ENCODE measurements at regions not wholly inside any gene's neighbourhood (a gene's known extent, or its start where the extent isn't known, plus 50 kb on each side); places are given as distances from the start of the nearest gene placed in this dataset.
"Not testable (repeated sequence)": the region's sequence is repeated elsewhere in the genome, so short reads cannot be mapped to it uniquely, and the experiment has no call there.

- no TSS peak for BruUV-seq (replicated peaks)
- Mint-ChIP-seq H3K9me3 (ENCODE audit: unreplicated experiment) (no peaks in the 10 kb centered on the region), H3K36me3 (ENCODE audit: insufficient read depth, unreplicated experiment) (no peaks in the 10 kb centered on the region), H3K4me1 (ENCODE audit: insufficient read depth, unreplicated experiment) (no peaks in the 10 kb centered on the region), H3K4me3 (ENCODE audit: unreplicated experiment) (no peak overlapping the region), H3K27ac (ENCODE audit: low read depth, unreplicated experiment) (no peak overlapping the region), H3K27me3 (ENCODE audit: insufficient read depth, unreplicated experiment) (no peaks in the 10 kb centered on the region)
- ChIA-PET CTCF (interaction anchor here (0.6 to 1.6 kb wide), 4 partner anchors 632 to 744 kb away, joined by 4 to 9 read pairs (median 6); no protein-coding TSS in a partner anchor), POLR2A (interaction anchor here (0.5 to 1.1 kb wide), 2 partner anchors 43 to 564 kb away, joined by 3 read pairs; no protein-coding TSS in a partner anchor)
- DNase-seq (ENCODE audit: unreplicated experiment): no peak
- intact Hi-C loops (cut with micrococcal nuclease): loop anchor here (10.0 kb wide), 1 partner anchor 83 kb away; no protein-coding TSS in a partner anchor
- TF ChIP-seq, protein P1, sequence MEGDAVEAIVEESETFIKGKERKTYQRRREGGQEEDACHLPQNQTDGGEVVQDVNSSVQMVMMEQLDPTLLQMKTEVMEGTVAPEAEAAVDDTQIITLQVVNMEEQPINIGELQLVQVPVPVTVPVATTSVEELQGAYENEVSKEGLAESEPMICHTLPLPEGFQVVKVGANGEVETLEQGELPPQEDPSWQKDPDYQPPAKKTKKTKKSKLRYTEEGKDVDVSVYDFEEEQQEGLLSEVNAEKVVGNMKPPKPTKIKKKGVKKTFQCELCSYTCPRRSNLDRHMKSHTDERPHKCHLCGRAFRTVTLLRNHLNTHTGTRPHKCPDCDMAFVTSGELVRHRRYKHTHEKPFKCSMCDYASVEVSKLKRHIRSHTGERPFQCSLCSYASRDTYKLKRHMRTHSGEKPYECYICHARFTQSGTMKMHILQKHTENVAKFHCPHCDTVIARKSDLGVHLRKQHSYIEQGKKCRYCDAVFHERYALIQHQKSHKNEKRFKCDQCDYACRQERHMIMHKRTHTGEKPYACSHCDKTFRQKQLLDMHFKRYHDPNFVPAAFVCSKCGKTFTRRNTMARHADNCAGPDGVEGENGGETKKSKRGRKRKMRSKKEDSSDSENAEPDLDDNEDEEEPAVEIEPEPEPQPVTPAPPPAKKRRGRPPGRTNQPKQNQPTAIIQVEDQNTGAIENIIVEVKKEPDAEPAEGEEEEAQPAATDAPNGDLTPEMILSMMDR (IDR thresholded peaks at IDR 0.05; ENCODE audit: unreplicated experiment): no peak
Observed at GRCh38 chr13:50167967-50168366, 152.7 kb downstream of the KCNRG start.

DNA sequence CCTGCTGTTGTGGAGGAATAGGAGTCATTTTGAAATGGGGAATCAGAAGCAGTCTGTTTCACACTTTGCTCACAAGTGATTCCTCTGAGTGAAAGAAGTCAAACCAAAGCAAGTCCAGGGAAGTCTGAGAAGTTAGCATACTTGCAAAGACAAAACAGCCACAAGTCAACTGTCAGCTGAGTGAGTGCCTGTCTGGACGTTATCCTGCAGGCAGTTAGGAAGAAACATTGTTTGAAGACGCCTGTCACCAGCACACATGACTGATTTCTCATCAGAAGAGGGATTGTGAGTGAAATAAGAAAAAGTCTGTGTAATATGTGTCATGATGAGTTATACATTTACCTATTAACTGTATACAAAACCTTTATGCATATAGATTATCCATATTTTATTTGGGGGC is 153.5 kb downstream of the KCNRG start:
- intact Hi-C loops (cut with micrococcal nuclease): loop anchor here (10.0 kb wide), 1 partner anchor 84 kb away; no protein-coding TSS in a partner anchor
- Mint-ChIP-seq H3K9me3 (ENCODE audit: unreplicated experiment) (no peaks in the 10 kb centered on the region), H3K27ac (ENCODE audit: low read depth, unreplicated experiment) (no peak overlapping the region), H3K4me3 (ENCODE audit: unreplicated experiment) (no peak overlapping the region), H3K36me3 (ENCODE audit: insufficient read depth, unreplicated experiment) (no peaks in the 10 kb centered on the region), H3K27me3 (ENCODE audit: insufficient read depth, unreplicated experiment) (no peaks in the 10 kb centered on the region), H3K4me1 (ENCODE audit: insufficient read depth, unreplicated experiment) (no peaks in the 10 kb centered on the region)
- CTCF ChIA-PET: interaction anchor here (1.1 to 1.2 kb wide), 2 partner anchors 363 to 661 kb away, joined by 3 to 4 read pairs; no protein-coding TSS in a partner anchor
- DNase-seq (ENCODE audit: unreplicated experiment): no peak
- BruUV-seq (replicated peaks): no TSS peak
- TF ChIP-seq, protein P1 (IDR thresholded peaks at IDR 0.05; ENCODE audit: unreplicated experiment): no peak
- POLR2A ChIA-PET: no interaction called here

DNA sequence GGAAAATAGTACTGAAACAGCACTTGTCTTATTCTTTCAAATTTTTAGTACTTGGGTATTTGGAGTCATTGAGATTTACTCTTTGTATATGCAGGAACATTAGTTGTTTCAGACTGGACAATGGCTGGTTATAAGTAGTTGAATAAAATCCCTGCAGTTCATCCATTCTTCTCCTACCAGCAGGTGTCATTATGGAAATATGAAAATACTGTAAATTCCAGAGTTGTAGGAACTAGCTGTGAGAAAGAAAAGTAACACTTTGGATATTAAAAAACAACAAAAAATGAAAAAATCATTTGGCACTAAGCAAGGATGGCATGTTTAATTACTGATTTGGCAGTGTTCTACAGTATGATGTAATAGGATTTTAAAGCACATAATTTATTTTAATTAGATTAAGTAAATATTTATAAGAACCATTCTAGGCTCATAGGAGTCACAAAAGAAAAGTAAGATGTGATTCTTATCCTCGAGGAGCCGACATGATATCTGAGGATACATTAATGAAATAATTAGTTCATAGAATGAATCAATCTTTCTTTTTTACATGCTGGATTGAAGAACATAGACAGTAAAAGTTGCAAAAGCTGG is 155.3 kb downstream of the KCNRG start:
- TF ChIP-seq, protein P1 (IDR thresholded peaks at IDR 0.05; ENCODE audit: unreplicated experiment): peak; percentile 36
- Mint-ChIP-seq H3K36me3 (ENCODE audit: insufficient read depth, unreplicated experiment) (no peaks in the 10 kb centered on the region), H3K4me1 (ENCODE audit: insufficient read depth, unreplicated experiment) (no peaks in the 10 kb centered on the region), H3K4me3 (ENCODE audit: unreplicated experiment) (no peak overlapping the region), H3K9me3 (ENCODE audit: unreplicated experiment) (no peaks in the 10 kb centered on the region), H3K27me3 (ENCODE audit: insufficient read depth, unreplicated experiment) (no peaks in the 10 kb centered on the region), H3K27ac (ENCODE audit: low read depth, unreplicated experiment) (no peak overlapping the region)
- BruUV-seq (replicated peaks): no TSS peak
- intact Hi-C loops (cut with micrococcal nuclease): loop anchor here (1.0 to 10.0 kb wide), 4 partner anchors 204 to 902 kb away; no protein-coding TSS in a partner anchor
- ChIA-PET CTCF (interaction anchor here (0.7 to 1.5 kb wide), 7 partner anchors 16 to 741 kb away, joined by 3 to 5 read pairs (median 3); no protein-coding TSS in a partner anchor), POLR2A (interaction anchor here (0.7 to 1.6 kb wide), 4 partner anchors 44 to 369 kb away, joined by 3 to 5 read pairs (median 4); no protein-coding TSS in a partner anchor)
- peak; percentile 42 for DNase-seq (ENCODE audit: unreplicated experiment)

GRCh38 chr13:50171590-50172282 is 156.5 kb downstream of the KCNRG start:
- TF ChIP-seq, protein P1 (IDR thresholded peaks at IDR 0.05; ENCODE audit: unreplicated experiment): no peak
- Mint-ChIP-seq H3K4me1 (ENCODE audit: insufficient read depth, unreplicated experiment) (no peaks in the 10 kb centered on the region), H3K4me3 (ENCODE audit: unreplicated experiment) (no peak overlapping the region), H3K36me3 (ENCODE audit: insufficient read depth, unreplicated experiment) (no peaks in the 10 kb centered on the region), H3K27ac (ENCODE audit: low read depth, unreplicated experiment) (no peak overlapping the region), H3K27me3 (ENCODE audit: insufficient read depth, unreplicated experiment) (no peaks in the 10 kb centered on the region), H3K9me3 (ENCODE audit: unreplicated experiment) (no peaks in the 10 kb centered on the region)
- intact Hi-C loops (cut with micrococcal nuclease): loop anchor here (5.0 to 10.0 kb wide), 2 partner anchors 203 to 901 kb away; no protein-coding TSS in a partner anchor
- POLR2A ChIA-PET: interaction anchor here (0.7 to 1.6 kb wide), 2 partner anchors 46 to 356 kb away, joined by 3 read pairs; no protein-coding TSS in a partner anchor
- BruUV-seq (replicated peaks): no TSS peak
- CTCF ChIA-PET: interaction anchor here (0.6 to 1.5 kb wide), 8 partner anchors 15 to 740 kb away, joined by 3 to 5 read pairs (median 3); no protein-coding TSS in a partner anchor
- no peak for DNase-seq (ENCODE audit: unreplicated experiment)

DNA sequence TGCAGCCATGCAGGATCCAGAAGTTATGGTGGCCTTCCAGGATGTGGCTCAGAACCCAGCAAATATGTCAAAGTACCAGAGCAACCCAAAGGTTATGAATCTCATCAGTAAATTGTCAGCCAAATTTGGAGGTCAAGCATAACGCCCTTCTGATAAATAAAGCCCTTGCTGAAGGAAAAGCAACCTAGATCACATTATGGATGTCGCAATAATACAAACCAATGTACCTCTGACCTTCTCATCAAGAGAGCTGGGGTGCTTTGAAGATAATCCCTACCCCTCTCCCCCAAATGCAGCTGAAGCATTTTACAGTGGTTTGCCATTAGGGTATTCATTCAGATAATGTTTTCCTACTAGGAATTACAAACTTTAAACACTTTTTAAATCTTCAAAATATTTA is 157.8 kb downstream of the KCNRG start:
- H3K4me1 Mint-ChIP-seq (ENCODE audit: insufficient read depth, unreplicated experiment); H3K27ac Mint-ChIP-seq (ENCODE audit: low read depth, unreplicated experiment); CTCF ChIA-PET; H3K36me3 Mint-ChIP-seq (ENCODE audit: insufficient read depth, unreplicated experiment); POLR2A ChIA-PET; H3K9me3 Mint-ChIP-seq (ENCODE audit: unreplicated experiment); BruUV-seq (replicated peaks); H3K4me3 Mint-ChIP-seq (ENCODE audit: unreplicated experiment); DNase-seq (ENCODE audit: unreplicated experiment); H3K27me3 Mint-ChIP-seq (ENCODE audit: insufficient read depth, unreplicated experiment): not testable (repeated sequence)
- intact Hi-C loops (cut with micrococcal nuclease): loop anchor here (5.0 to 10.0 kb wide), 2 partner anchors 202 to 899 kb away; no protein-coding TSS in a partner anchor
